ENCODE measurements at regions not wholly inside any gene's neighbourhood (a gene's known extent, or its start where the extent isn't known, plus 50 kb on each side); places are given as distances from the start of the nearest gene placed in this dataset.
"Not testable (repeated sequence)": the region's sequence is repeated elsewhere in the genome, so short reads cannot be mapped to it uniquely, and the experiment has no call there.

DNA sequence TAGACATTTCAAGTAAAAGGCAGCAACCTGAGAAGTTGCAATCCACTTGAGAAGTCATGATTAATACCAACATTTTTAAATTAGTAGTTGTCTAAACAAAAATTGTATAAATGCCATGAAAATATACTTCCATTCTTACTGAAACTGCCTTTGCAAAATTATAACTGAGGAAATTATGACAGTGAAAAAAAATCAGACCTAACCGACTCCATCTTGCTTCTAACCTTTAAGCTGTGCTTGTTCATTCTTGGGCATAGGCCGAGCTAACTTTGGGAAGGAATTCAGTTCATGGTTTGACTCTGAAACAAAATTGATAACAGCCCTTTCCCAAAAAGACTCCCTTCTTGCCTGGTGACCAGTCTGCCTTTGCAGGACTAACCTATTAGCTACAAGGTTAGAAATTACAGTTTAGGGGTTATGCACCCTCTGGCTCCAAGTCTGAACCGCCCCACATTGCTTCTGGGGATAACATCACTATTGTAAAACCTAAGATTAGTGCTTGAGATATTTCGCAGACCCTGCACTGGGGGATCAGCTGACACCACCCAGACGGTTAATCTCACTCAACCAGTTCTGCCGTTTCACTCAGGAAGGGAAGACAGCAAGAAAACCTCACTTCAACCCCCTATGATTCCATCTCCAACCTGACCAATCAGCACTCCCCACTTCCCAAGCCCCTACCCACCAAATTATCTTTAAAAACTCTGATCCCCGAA, 136.1 kb upstream of the ADAMTS3 start:
- H4K91ac ChIP-seq (ENCODE audit: insufficient read depth, low read depth, low read length); H2BK120ac ChIP-seq (ENCODE audit: low read depth, low read length); H3K9ac ChIP-seq (ENCODE audit: low read depth, low read length); H2BK20ac ChIP-seq (ENCODE audit: low read depth, low read length); H3K4me1 ChIP-seq (ENCODE audit: control insufficient read depth, insufficient read depth, low read length); H2BK15ac ChIP-seq (ENCODE audit: low read depth, low read length); BruUV-seq (replicated peaks); H3K23ac ChIP-seq (ENCODE audit: low read depth, low read length); H3K9me3 ChIP-seq (ENCODE audit: control insufficient read depth, insufficient read depth, low read length); H3K18ac ChIP-seq (ENCODE audit: low read depth, low read length); POLR2A ChIA-PET (ENCODE audit: unreplicated experiment); H3K27ac ChIP-seq (ENCODE audit: insufficient read depth, low read length); H3K4ac ChIP-seq (ENCODE audit: low read depth, low read length); H3K4me2 ChIP-seq (ENCODE audit: low read depth, low read length); H3K79me1 ChIP-seq (ENCODE audit: low read depth in 1 of 2, low read length in 2 of 2); DNase-seq; H4K5ac ChIP-seq (ENCODE audit: low read depth, low read length); H2AK9ac ChIP-seq (replicated peaks; ENCODE audit: low read depth, low read length, poor library complexity); H3K36me3 ChIP-seq (ENCODE audit: control insufficient read depth, insufficient read depth, low read length); H3K4me3 ChIP-seq (ENCODE audit: insufficient read depth, low read depth, low read length); H3K9me1 ChIP-seq (ENCODE audit: insufficient read depth, low read length); H2AK5ac ChIP-seq (ENCODE audit: low read depth, low read length); H3K14ac ChIP-seq (replicated peaks; ENCODE audit: low read depth, low read length); H3K56ac ChIP-seq (ENCODE audit: extremely low read depth, insufficient read depth, low read length); H3K27me3 ChIP-seq (ENCODE audit: control insufficient read depth, insufficient read depth, low read length); H2AFZ ChIP-seq (replicated peaks; ENCODE audit: low read length, poor library complexity); H4K20me1 ChIP-seq (ENCODE audit: insufficient read depth, low read length); H4K8ac ChIP-seq (ENCODE audit: low read depth in 2 of 2, low read length in 2 of 2); dilution Hi-C loops (cut with HindIII; ENCODE audit: low sequenced_read_pairs, unreplicated experiment); ATAC-seq (ENCODE audit: low read depth); H2BK5ac ChIP-seq (ENCODE audit: low read depth, low read length, poor library complexity, severe bottlenecking): not testable (repeated sequence)
- CTCF ChIA-PET, result interaction anchor here (0.6 kb wide), 1 partner anchor 177 kb away, joined by 3 read pairs; no protein-coding TSS in a partner anchor
- intact Hi-C loops (cut with micrococcal nuclease), result loop anchor here (5.0 kb wide), 3 partner anchors 182 to 552 kb away; partner anchors contain the start of gene ANKRD17
- 45% methylated on average over 2 of the region's 7 CpGs; no CpG with 5 or more reads in 1 of the 2 experiments for WGBS, 2 experiments (ENCODE audit: extremely low coverage in 2 of 2, insufficient read length in 1 of 2)
- in situ Hi-C loops (cut with MboI; ENCODE audit: low sequenced_read_pairs), result loop anchor here (5.0 kb wide), 1 partner anchor 312 kb away; no protein-coding TSS in a partner anchor

Data from IMR-90 (cell line).